K562 (cell line): ENCODE measurements at regions not wholly inside any gene's neighbourhood (a gene's known extent, or its start where the extent isn't known, plus 50 kb on each side); places are given as distances from the start of the nearest gene placed in this dataset.

ENCODE experiments used
- AFF4 ChIP-seq: sonication (generic); formaldehyde crosslinking; IDR thresholded peaks from 2 replicates; pipeline ENCODE4 v1.8.0; 2023; ENCODE audit warnings: mild to moderate bottlenecking, missing genetic modification reagents
- DPF2 ChIP-seq: fragments of 450-650 bp; IDR thresholded peaks from 2 replicates; pipeline ENCODE4 v1.6.1; 2016
- FOS ChIP-seq: IDR thresholded peaks from 3 replicates; pipeline ENCODE4 v1.6.1; 2011; ENCODE audit not compliant: insufficient read length; ENCODE audit errors: extremely low read depth
- FOXA1 ChIP-seq: fragments of 450-650 bp; IDR thresholded peaks from 2 replicates; pipeline ENCODE4 v1.6.1; 2016; ENCODE audit warnings: mild to moderate bottlenecking, borderline replicate concordance
- HES1 ChIP-seq: fragments of 450-650 bp; IDR thresholded peaks from 2 replicates; pipeline ENCODE4 v1.6.1; 2016; ENCODE audit warnings: low read depth, mild to moderate bottlenecking, moderate library complexity
- KDM5B ChIP-seq: fragments of 200-600 bp; sonication (generic); IDR thresholded peaks from 2 replicates; pipeline ENCODE4 v1.6.1; 2012; ENCODE audit warnings: low read depth, mild to moderate bottlenecking, moderate library complexity, low read length, control low read depth, inconsistent platforms; ENCODE audit not compliant: insufficient replicate concordance
- MGA ChIP-seq: fragments of 450-650 bp; IDR thresholded peaks from 2 replicates; pipeline ENCODE4 v1.6.1; 2016; ENCODE audit warnings: mild to moderate bottlenecking, moderate library complexity
- POLR2A ChIP-seq: fragments of 450-650 bp; conservative IDR thresholded peaks from 2 replicates; pipeline ENCODE4 v1.6.1; 2016
- SRF ChIP-seq, 2 experiments: fragments of 250-450, 450-650 bp in 1 of 2; sonication (Bioruptor Pico) in 1 of 2; sonication (generic) in 1 of 2; formaldehyde crosslinking; IDR thresholded peaks; 2 replicates each; pipeline versions ENCODE4 v1.5.0 to v1.5.1; 2020 to 2022; ENCODE audit warnings: mild to moderate bottlenecking in 1 of 2, missing genetic modification reagents in 1 of 2
- THRA ChIP-seq: fragments of 450-650 bp; IDR thresholded peaks from 2 replicates; pipeline ENCODE4 v1.6.1; 2017; ENCODE audit warnings: mild to moderate bottlenecking, moderate library complexity
- USF2 ChIP-seq: sonication (generic); formaldehyde crosslinking; IDR thresholded peaks from 2 replicates; pipeline ENCODE4 v1.5.0; 2020; ENCODE audit warnings: missing genetic modification reagents
- ZBTB2 ChIP-seq: fragments of 450-650 bp; IDR thresholded peaks from 2 replicates; pipeline ENCODE4 v1.6.1; 2016; ENCODE audit warnings: antibody characterized with exemption
- ZNF639 ChIP-seq, 2 experiments: fragments of 200-800 bp in 1 of 2; sonication (Bioruptor generic) in 1 of 2; sonication (generic) in 1 of 2; formaldehyde crosslinking in 1 of 2; IDR thresholded peaks in 1 of 2; conservative IDR thresholded peaks in 1 of 2; 2 replicates each; pipeline versions ENCODE4 v1.5.0 to v1.6.1; 2016 to 2020; ENCODE audit warnings: missing compliant biosample characterization in 1 of 2, missing genetic modification characterization in 1 of 2, missing genetic modification reagents in 1 of 2
- ZNF695 ChIP-seq: fragments of 450-650 bp; formaldehyde crosslinking; IDR thresholded peaks from 2 replicates; pipeline ENCODE4 v1.4.0; 2020; ENCODE audit warnings: mild to moderate bottlenecking, moderate library complexity

- TF ChIP-seq HES1 (no peak), FOS (no peak), POLR2A (no peak), ZNF695 (CRISPR knock-in tag) (no peak), MGA (no peak), THRA (no peak), KDM5B (no peak), USF2 (CRISPR knock-in tag) (no peak), AFF4 (CRISPR knock-in tag) (no peak), FOXA1 (no peak), ZBTB2 (no peak), ZNF639 (CRISPR knock-in tag; conservative IDR thresholded peaks at IDR 0.05 in 1 of 2, IDR thresholded peaks at IDR 0.05 in 1 of 2) (no peak), SRF (CRISPR knock-in tag; IDR thresholded peaks at IDR 0.05) (no peak), DPF2 (no peak)
Observed at GRCh38 chr18:38951633-38952032, 1386.0 kb upstream of the CELF4 start.
